Mesendoderm (in vitro differentiated cells): ENCODE measurements at regions not wholly inside any gene's neighbourhood (a gene's known extent, or its start where the extent isn't known, plus 50 kb on each side); places are given as distances from the start of the nearest gene placed in this dataset.

Source experiments
- DNase-seq: peaks from one replicate; pipeline ENCODE4 v3.0.0; 2013
- H2AK5ac ChIP-seq: 2 replicates; pipeline ENCODE4 v1.6.1; 2013; ENCODE audit warnings: low read length, inconsistent platforms
- H2BK120ac ChIP-seq: 2 replicates; pipeline ENCODE4 v1.6.1; 2013; ENCODE audit warnings: low read depth, mild to moderate bottlenecking, low read length, moderate library complexity, mixed read lengths
- H2BK15ac ChIP-seq: replicated peaks from 2 replicates; pipeline ENCODE4 v1.6.1; 2013; ENCODE audit warnings: low read depth, mild to moderate bottlenecking, moderate library complexity
- H2BK5ac ChIP-seq: 2 replicates; pipeline ENCODE4 v1.6.1; 2013; ENCODE audit warnings: low read length, inconsistent platforms
- H3K18ac ChIP-seq: 2 replicates; pipeline ENCODE4 v1.6.1; 2013; ENCODE audit warnings: mild to moderate bottlenecking, low read length, mixed read lengths
- H3K23ac ChIP-seq: one replicate; pipeline ENCODE4 v1.6.1; 2013; ENCODE audit warnings: low read length
- H3K27ac ChIP-seq: 2 replicates; pipeline ENCODE4 v1.5.1; 2013; ENCODE audit warnings: low read depth, mild to moderate bottlenecking, inconsistent platforms, low read length, moderate library complexity
- H3K27me3 ChIP-seq: 2 replicates; pipeline ENCODE4 v1.6.1; 2013; ENCODE audit warnings: low read length, control low read depth, mild to moderate bottlenecking, inconsistent platforms; ENCODE audit not compliant: insufficient read depth, poor library complexity
- H3K36me3 ChIP-seq: 2 replicates; pipeline ENCODE4 v1.6.1; 2013; ENCODE audit warnings: low read length, inconsistent platforms; ENCODE audit not compliant: control insufficient read depth, insufficient read depth
- H3K4ac ChIP-seq: one replicate; pipeline ENCODE4 v1.6.1; 2013; ENCODE audit warnings: low read depth, mild to moderate bottlenecking, low read length, moderate library complexity
- H3K4me1 ChIP-seq: 2 replicates; pipeline ENCODE4 v1.6.1; 2013; ENCODE audit warnings: low read depth, low read length, inconsistent platforms; ENCODE audit not compliant: control insufficient read depth
- H3K4me2 ChIP-seq: 2 replicates; pipeline ENCODE4 v1.6.1; 2013; ENCODE audit warnings: low read length
- H3K4me3 ChIP-seq: 2 replicates; pipeline ENCODE4 v1.5.1; 2013; ENCODE audit warnings: mild to moderate bottlenecking, low read length
- H3K56ac ChIP-seq: one replicate; pipeline ENCODE4 v1.6.1; 2013; ENCODE audit warnings: low read length
- H3K79me1 ChIP-seq: 2 replicates; pipeline ENCODE4 v1.6.1; 2013; ENCODE audit warnings: low read length, inconsistent platforms
- H3K79me2 ChIP-seq: 2 replicates; pipeline ENCODE4 v1.6.1; 2013; ENCODE audit warnings: mild to moderate bottlenecking, low read length; ENCODE audit not compliant: control insufficient read depth, insufficient read depth
- H3K9ac ChIP-seq: 2 replicates; pipeline ENCODE4 v1.6.1; 2013; ENCODE audit warnings: low read length, inconsistent platforms
- H4K5ac ChIP-seq: one replicate; pipeline ENCODE4 v1.6.1; 2013; ENCODE audit warnings: low read length
- H4K8ac ChIP-seq: one replicate; pipeline ENCODE4 v1.6.1; 2013; ENCODE audit warnings: low read depth, mild to moderate bottlenecking, control low read depth, low read length, moderate library complexity
- WGBS: extraction: QIAGEN DNeasy Blood & Tissue Kit; methylation state at CpG from one replicate; pipeline ENCODE4 v1.1.7; 2013; ENCODE audit warnings: low lambda C conversion rate, missing lambda C conversion rate; ENCODE audit not compliant: insufficient coverage; ENCODE audit errors: extremely low coverage; 5-methylcytosine and 5-hydroxymethylcytosine counted together

- Histone ChIP-seq H2BK5ac (no peak overlapping the region), H3K4me2 (no peak overlapping the region), H4K5ac (no peak overlapping the region), H2BK120ac (no peak overlapping the region), H3K4me1 (no peaks in the 10 kb centered on the region), H2BK15ac (no peak overlapping the region), H2AK5ac (no peak overlapping the region), H3K79me2 (no peaks in the 10 kb centered on the region), H3K18ac (no peak overlapping the region), H3K4ac (no peak overlapping the region), H3K27me3 (no peaks in the 10 kb centered on the region), H3K23ac (no peak overlapping the region), H3K27ac (no peak overlapping the region), H3K79me1 (no peaks in the 10 kb centered on the region), H3K36me3 (no peaks in the 10 kb centered on the region), H4K8ac (no peak overlapping the region), H3K56ac (no peak overlapping the region), H3K4me3 (no peak overlapping the region), H3K9ac (no peak overlapping the region)
- peak; percentile 95 for DNase-seq
- WGBS: no CpG with 5 or more reads among the region's 9 CpGs
Measured at GRCh38 chr13:72221276-72221962, 354.4 kb upstream of the DACH1 start.

- no peak overlapping the region for H3K18ac ChIP-seq
- H3K4me3 ChIP-seq: no peak overlapping the region
- DNase-seq: no peak
- H3K4me2 ChIP-seq: no peak overlapping the region
- no peak overlapping the region for H4K8ac ChIP-seq
- H4K5ac ChIP-seq: no peak overlapping the region
- H3K79me2 ChIP-seq: no peaks in the 10 kb centered on the region
- H3K23ac ChIP-seq: no peak overlapping the region
- no peak overlapping the region for H2BK5ac ChIP-seq
- H2BK120ac ChIP-seq: no peak overlapping the region
- no peak overlapping the region for H2AK5ac ChIP-seq
- no peak overlapping the region for H3K9ac ChIP-seq
- H2BK15ac ChIP-seq: no peak overlapping the region
- H3K27me3 ChIP-seq: no peaks in the 10 kb centered on the region
- no peaks in the 10 kb centered on the region for H3K4me1 ChIP-seq
- H3K79me1 ChIP-seq: no peaks in the 10 kb centered on the region
- H3K56ac ChIP-seq: no peak overlapping the region
- H3K27ac ChIP-seq: no peak overlapping the region
- no peak overlapping the region for H3K4ac ChIP-seq
- no CpG with 5 or more reads among the region's 2 CpGs for WGBS
- no peaks in the 10 kb centered on the region for H3K36me3 ChIP-seq
Measured at GRCh38 chr13:72218966-72219365, 352.0 kb upstream of the DACH1 start.

DNA sequence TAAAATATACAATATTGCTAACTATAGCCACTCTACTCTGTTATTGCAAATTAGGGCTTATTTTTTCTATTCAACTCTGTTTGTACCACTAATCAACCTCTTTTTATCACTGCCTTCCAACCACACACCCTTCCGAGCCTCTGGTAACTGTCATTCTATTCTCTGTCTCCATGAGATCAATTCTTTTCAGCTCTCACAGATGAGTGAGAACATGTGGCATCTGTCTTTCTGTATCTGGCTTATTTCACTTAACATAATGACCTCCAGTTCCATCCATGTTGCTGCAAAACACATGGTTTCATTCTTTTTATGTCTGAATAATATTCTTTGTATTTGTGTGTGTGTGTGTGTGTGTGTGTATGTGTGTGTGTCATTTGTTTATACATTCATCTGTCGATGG is 350.1 kb upstream of the DACH1 start:
- H3K18ac ChIP-seq: no peak overlapping the region
- H3K4ac ChIP-seq: no peak overlapping the region
- no CpG with 5 or more reads among the region's 2 CpGs for WGBS
- no peak overlapping the region for H3K56ac ChIP-seq
- H3K4me3 ChIP-seq: no peak overlapping the region
- H2BK15ac ChIP-seq: no peak overlapping the region
- no peaks in the 10 kb centered on the region for H3K36me3 ChIP-seq
- no peaks in the 10 kb centered on the region for H3K4me1 ChIP-seq
- no peaks in the 10 kb centered on the region for H3K27me3 ChIP-seq
- H2BK5ac ChIP-seq: no peak overlapping the region
- H3K79me2 ChIP-seq: no peaks in the 10 kb centered on the region
- no peak overlapping the region for H3K4me2 ChIP-seq
- H4K5ac ChIP-seq: no peak overlapping the region
- no peak overlapping the region for H2AK5ac ChIP-seq
- DNase-seq: no peak
- no peak overlapping the region for H3K23ac ChIP-seq
- H3K9ac ChIP-seq: no peak overlapping the region
- no peak overlapping the region for H4K8ac ChIP-seq
- no peaks in the 10 kb centered on the region for H3K79me1 ChIP-seq
- no peak overlapping the region for H3K27ac ChIP-seq
- H2BK120ac ChIP-seq: no peak overlapping the region

- Histone ChIP-seq H3K79me1 (no peaks in the 10 kb centered on the region), H4K8ac (no peak overlapping the region), H3K9ac (no peak overlapping the region), H3K18ac (no peak overlapping the region), H2BK5ac (no peak overlapping the region), H3K79me2 (no peaks in the 10 kb centered on the region), H3K27me3 (no peaks in the 10 kb centered on the region), H3K4me2 (no peak overlapping the region), H3K56ac (no peak overlapping the region), H4K5ac (no peak overlapping the region), H3K36me3 (no peaks in the 10 kb centered on the region), H2BK15ac (no peak overlapping the region), H2AK5ac (no peak overlapping the region), H3K4me1 (no peaks in the 10 kb centered on the region), H3K23ac (no peak overlapping the region), H3K4me3 (no peak overlapping the region), H2BK120ac (no peak overlapping the region), H3K4ac (no peak overlapping the region), H3K27ac (no peak overlapping the region)
- no peak for DNase-seq
Measured at GRCh38 chr13:72208112-72208645, 341.2 kb upstream of the DACH1 start.

DNA sequence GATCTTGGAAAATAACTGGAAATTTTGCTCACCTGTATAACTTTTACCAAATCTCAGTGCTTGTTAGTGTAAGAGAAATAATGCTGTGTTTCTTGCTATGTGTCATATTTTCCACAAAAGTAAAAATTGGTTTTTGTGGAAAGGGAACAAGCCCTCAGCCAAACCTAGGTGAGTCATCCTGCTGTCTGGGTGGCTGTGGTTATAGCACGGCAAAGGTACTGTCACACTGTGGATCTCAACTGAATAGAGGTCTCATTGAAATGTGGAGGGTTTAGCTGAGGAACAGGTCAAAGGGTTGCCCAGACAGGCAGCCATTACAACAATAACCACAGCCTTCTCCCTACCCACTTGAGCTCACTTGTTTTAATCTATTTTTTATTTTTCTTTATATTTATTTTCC is 338.8 kb upstream of the DACH1 start:
- H2BK120ac ChIP-seq: no peak overlapping the region
- no peak overlapping the region for H2AK5ac ChIP-seq
- H3K27me3 ChIP-seq: no peaks in the 10 kb centered on the region
- no peak overlapping the region for H2BK5ac ChIP-seq
- H3K4me2 ChIP-seq: no peak overlapping the region
- H4K8ac ChIP-seq: no peak overlapping the region
- H3K23ac ChIP-seq: no peak overlapping the region
- H3K9ac ChIP-seq: no peak overlapping the region
- no peaks in the 10 kb centered on the region for H3K36me3 ChIP-seq
- H3K79me2 ChIP-seq: no peaks in the 10 kb centered on the region
- H3K27ac ChIP-seq: no peak overlapping the region
- H3K4me1 ChIP-seq: no peaks in the 10 kb centered on the region
- H3K79me1 ChIP-seq: no peaks in the 10 kb centered on the region
- H3K4ac ChIP-seq: no peak overlapping the region
- H3K4me3 ChIP-seq: no peak overlapping the region
- H4K5ac ChIP-seq: no peak overlapping the region
- no peak overlapping the region for H3K18ac ChIP-seq
- no peak overlapping the region for H2BK15ac ChIP-seq
- no peak overlapping the region for H3K56ac ChIP-seq
- no CpG with 5 or more reads among the region's 1 CpG for WGBS
- DNase-seq: no peak

DNA sequence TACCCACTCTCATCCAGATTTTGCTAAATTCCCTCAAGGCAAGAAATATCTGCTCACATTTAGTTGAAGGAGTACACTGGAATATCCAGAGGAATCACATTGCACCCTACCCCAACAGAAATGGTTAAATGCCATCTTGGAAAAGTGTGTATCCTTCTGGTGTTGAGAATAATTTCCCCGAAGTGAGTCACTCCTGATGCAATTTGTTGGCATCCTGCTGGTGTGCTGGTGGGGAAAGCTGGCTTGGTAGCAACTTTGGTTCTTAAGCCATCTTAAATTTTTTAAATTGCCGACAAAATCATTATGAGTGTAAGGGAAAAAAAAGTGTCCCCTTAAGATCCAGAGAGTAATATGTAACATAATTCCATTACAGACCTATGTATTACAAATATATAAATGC is 337.3 kb upstream of the DACH1 start:
- Histone ChIP-seq H3K9ac (no peak overlapping the region), H4K5ac (no peak overlapping the region), H4K8ac (no peak overlapping the region), H3K4ac (no peak overlapping the region), H3K79me1 (no peaks in the 10 kb centered on the region), H3K27me3 (no peaks in the 10 kb centered on the region), H3K4me3 (no peak overlapping the region), H3K18ac (no peak overlapping the region), H2BK15ac (no peak overlapping the region), H3K4me2 (no peak overlapping the region), H3K27ac (no peak overlapping the region), H3K56ac (no peak overlapping the region), H3K36me3 (no peaks in the 10 kb centered on the region), H3K79me2 (no peaks in the 10 kb centered on the region), H2BK5ac (no peak overlapping the region), H3K4me1 (no peaks in the 10 kb centered on the region), H3K23ac (no peak overlapping the region), H2AK5ac (no peak overlapping the region), H2BK120ac (no peak overlapping the region)
- no peak for DNase-seq
- no CpG with 5 or more reads among the region's 2 CpGs for WGBS
